HG03432 (cell line): ENCODE measurements at regions not wholly inside any gene's neighbourhood (a gene's known extent, or its start where the extent isn't known, plus 50 kb on each side); places are given as distances from the start of the nearest gene placed in this dataset.

Experiments used
- ATAC-seq: cut with Tn5 transposase; IDR thresholded peaks from one replicate; pipeline ENCODE4 v1.9.1; 2021; ENCODE audit warnings: mild to moderate bottlenecking, moderate library complexity; ENCODE audit not compliant: unreplicated experiment

DNA sequence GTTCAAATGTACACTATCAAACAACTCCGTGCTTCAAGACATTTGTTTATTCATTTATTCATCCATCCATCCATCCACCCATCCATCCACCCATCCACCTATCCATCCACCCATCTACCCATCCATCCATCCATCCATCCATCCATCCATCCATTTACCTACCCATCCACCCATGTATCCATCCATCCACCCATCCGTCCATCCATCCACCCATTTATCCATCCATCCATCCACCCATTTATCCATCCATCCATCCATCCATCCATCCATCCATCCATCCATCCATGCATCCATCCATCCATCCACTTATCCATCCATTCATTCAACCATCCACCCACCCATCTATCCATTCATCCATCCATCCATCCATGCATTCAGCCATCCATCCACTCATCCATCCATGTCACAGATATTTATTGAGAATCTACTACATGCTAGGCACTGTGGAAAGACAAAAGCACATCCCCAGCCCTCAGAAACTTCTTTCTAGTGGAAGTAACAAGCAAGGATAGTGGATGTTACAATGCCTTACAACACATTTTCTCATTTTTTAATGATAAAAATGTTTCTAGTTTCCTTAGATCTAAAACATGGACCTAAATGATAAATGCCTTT, 237.6 kb downstream of the ZNF536 start:
- ATAC-seq = no peak

DNA sequence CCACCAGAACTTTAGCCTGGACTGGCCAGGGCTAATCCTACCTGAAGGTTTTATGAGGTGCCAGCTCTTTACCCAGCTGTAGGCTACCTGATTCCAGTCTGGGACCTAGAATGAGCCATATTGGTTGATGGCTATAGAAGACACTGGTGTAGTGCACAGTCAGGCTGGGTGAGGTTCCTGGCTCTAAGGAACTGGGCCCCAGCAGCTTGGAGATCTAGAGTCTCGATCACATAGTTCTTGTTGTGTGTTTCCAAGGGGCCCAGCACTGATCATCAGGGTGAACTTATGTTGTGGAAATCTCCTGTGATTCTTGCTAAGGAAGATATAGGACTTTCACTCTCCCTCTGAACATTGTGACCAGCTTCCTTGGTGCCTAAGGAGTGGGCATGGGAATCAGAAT, 236.3 kb downstream of the ZNF536 start:
- no peak for ATAC-seq
